HepG2 (cell line): ENCODE measurements at regions not wholly inside any gene's neighbourhood (a gene's known extent, or its start where the extent isn't known, plus 50 kb on each side); places are given as distances from the start of the nearest gene placed in this dataset.

Source experiments
- EP300 ChIP-seq, 3 experiments: sonication (generic) in 1 of 3; formaldehyde crosslinking in 1 of 3; IDR thresholded peaks; 2 replicates each; pipeline versions ENCODE4 v1.5.1 to v1.6.1; 2011 to 2020; ENCODE audit warnings: low read depth in 2 of 3, low read length in 2 of 3, borderline replicate concordance in 1 of 3, improper control_type of control experiment in 1 of 3, mild to moderate bottlenecking in 1 of 3, missing genetic modification reagents in 1 of 3, moderate library complexity in 1 of 3
- HOXA7 ChIP-seq: sonication (generic); formaldehyde crosslinking; IDR thresholded peaks from 2 replicates; pipeline ENCODE4 v1.8.1; 2022; ENCODE audit warnings: mild to moderate bottlenecking, missing genetic modification reagents, moderate library complexity
- NCOA2 ChIP-seq: sonication (generic); formaldehyde crosslinking; IDR thresholded peaks from 2 replicates; pipeline ENCODE4 v1.8.0; 2022; ENCODE audit warnings: inconsistent platforms
- NCOA5 ChIP-seq: sonication (generic); formaldehyde crosslinking; IDR thresholded peaks from 2 replicates; pipeline ENCODE4 v1.4.0; 2020; ENCODE audit warnings: missing genetic modification reagents
- ZNF790 ChIP-seq: sonication (generic); formaldehyde crosslinking; IDR thresholded peaks from 2 replicates; pipeline ENCODE4 v1.8.0; 2022; ENCODE audit warnings: missing genetic modification reagents, mild to moderate bottlenecking, borderline replicate concordance
- ZZZ3 ChIP-seq: sonication (generic); formaldehyde crosslinking; IDR thresholded peaks from 2 replicates; pipeline ENCODE4 v1.4.0; 2020; ENCODE audit warnings: missing genetic modification reagents, mild to moderate bottlenecking, borderline replicate concordance
- TF ChIP-seq, protein P1 (sequence below), 2 experiments: IDR thresholded peaks; 2 replicates each; pipeline ENCODE4 v1.6.1; 2011 to 2012; ENCODE audit warnings: low read length in 2 of 2, borderline replicate concordance in 1 of 2, low read depth in 1 of 2, mild to moderate bottlenecking in 1 of 2, moderate library complexity in 1 of 2

DNA sequence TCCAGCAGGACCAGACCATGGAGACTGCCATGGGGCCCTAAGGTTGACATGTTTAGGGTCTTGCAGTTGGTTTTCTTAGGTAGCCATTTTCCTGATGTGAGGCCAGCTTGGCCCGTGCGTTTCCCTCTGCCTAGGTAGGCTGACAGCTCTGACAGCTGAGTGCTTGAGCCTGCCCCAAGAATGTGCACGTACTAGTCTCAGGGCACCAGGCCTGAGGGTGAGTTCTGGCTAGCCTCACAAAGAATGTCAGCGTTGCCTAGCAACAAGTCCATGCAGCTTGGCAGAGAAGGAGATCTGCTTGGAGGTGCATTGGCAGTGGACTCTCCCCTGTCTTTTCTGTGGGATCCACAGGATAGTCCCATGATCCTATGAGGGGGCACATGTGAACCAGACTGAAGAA, 336.0 kb upstream of the TSPY4 start:
- TF ChIP-seq NCOA5 (CRISPR knock-in tag) (no peak), EP300 (IDR thresholded peaks at IDR 0.05; ENCODE audit: low read depth in 2 of 2, low read length in 2 of 2) (no peak), EP300 (CRISPR knock-in tag; IDR thresholded peaks at IDR 0.05; ENCODE audit: borderline replicate concordance) (no peak), ZNF790 (no peak), NCOA2 (no peak), HOXA7 (no peak), ZZZ3 (CRISPR knock-in tag) (no peak)
- TF ChIP-seq, protein P1, sequence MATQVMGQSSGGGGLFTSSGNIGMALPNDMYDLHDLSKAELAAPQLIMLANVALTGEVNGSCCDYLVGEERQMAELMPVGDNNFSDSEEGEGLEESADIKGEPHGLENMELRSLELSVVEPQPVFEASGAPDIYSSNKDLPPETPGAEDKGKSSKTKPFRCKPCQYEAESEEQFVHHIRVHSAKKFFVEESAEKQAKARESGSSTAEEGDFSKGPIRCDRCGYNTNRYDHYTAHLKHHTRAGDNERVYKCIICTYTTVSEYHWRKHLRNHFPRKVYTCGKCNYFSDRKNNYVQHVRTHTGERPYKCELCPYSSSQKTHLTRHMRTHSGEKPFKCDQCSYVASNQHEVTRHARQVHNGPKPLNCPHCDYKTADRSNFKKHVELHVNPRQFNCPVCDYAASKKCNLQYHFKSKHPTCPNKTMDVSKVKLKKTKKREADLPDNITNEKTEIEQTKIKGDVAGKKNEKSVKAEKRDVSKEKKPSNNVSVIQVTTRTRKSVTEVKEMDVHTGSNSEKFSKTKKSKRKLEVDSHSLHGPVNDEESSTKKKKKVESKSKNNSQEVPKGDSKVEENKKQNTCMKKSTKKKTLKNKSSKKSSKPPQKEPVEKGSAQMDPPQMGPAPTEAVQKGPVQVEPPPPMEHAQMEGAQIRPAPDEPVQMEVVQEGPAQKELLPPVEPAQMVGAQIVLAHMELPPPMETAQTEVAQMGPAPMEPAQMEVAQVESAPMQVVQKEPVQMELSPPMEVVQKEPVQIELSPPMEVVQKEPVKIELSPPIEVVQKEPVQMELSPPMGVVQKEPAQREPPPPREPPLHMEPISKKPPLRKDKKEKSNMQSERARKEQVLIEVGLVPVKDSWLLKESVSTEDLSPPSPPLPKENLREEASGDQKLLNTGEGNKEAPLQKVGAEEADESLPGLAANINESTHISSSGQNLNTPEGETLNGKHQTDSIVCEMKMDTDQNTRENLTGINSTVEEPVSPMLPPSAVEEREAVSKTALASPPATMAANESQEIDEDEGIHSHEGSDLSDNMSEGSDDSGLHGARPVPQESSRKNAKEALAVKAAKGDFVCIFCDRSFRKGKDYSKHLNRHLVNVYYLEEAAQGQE (IDR thresholded peaks at IDR 0.05; ENCODE audit: borderline replicate concordance in 1 of 2, low read depth in 1 of 2, low read length in 2 of 2), result no peak
